MM.1S (cell line): ENCODE measurements at regions not wholly inside any gene's neighbourhood (a gene's known extent, or its start where the extent isn't known, plus 50 kb on each side); places are given as distances from the start of the nearest gene placed in this dataset.

ENCODE experiments used
- CTCF ChIP-seq: fragments of 300-600 bp; sonication (generic); IDR thresholded peaks from 2 replicates; pipeline ENCODE4 v1.5.1; 2016; ENCODE audit warnings: antibody characterized with exemption, low read length, mixed read lengths
- EZH2 ChIP-seq: fragments of 300-600 bp; sonication (generic); optimal IDR thresholded peaks from 2 replicates; pipeline ENCODE3; 2017; ENCODE audit warnings: low read depth, mild to moderate bottlenecking, antibody characterized with exemption, low read length, mixed read lengths
- EZH2phosphoT487 ChIP-seq: fragments of 300-600 bp; sonication (generic); IDR thresholded peaks from 2 replicates; pipeline ENCODE4 v1.6.1; 2018; ENCODE audit warnings: antibody characterized with exemption, low read length

- TF ChIP-seq CTCF (no peak), EZH2 (no peak), EZH2phosphoT487 (no peak)
Measured at GRCh38 chr4:90071289-90072235, 55.6 kb upstream of the CCSER1 start.
